Activated CD8-positive, alpha-beta memory T cell treated with anti-CD3 and anti-CD28 coated beads, Interleukin-2, amount 10 ng/mL, durations not matched to agents 7 days and 5 days (primary cell): ENCODE measurements at regions not wholly inside any gene's neighbourhood (a gene's known extent, or its start where the extent isn't known, plus 50 kb on each side); places are given as distances from the start of the nearest gene placed in this dataset.

Experiments used
- ATAC-seq: fragments of 150-1000 bp; cut with Tn5 transposase; one replicate; pipeline ENCODE4 v1.10.0; 2021; ENCODE audit warnings: moderate library complexity
- CTCF ChIA-PET: fragments of 350-600 bp; sonication (Branson Sonifier 250); formaldehyde crosslinking; loops from one replicate; lab custom pipeline; 2021; ENCODE audit warnings: antibody characterized with exemption; lab: Charles Lee
- DNase-seq: peaks from one replicate; pipeline ENCODE4 v3.0.0-alpha.2; 2020
- H3K27ac Mint-ChIP-seq: one replicate; pipeline ENCODE4 v1.8.0; 2021; ENCODE audit warnings: mild to moderate bottlenecking, mixed read lengths
- H3K27me3 Mint-ChIP-seq: one replicate; pipeline ENCODE4 v1.8.0; 2021; ENCODE audit warnings: mixed read lengths
- H3K36me3 Mint-ChIP-seq: one replicate; pipeline ENCODE4 v1.8.0; 2021; ENCODE audit warnings: mild to moderate bottlenecking, mixed read lengths
- H3K4me1 Mint-ChIP-seq: one replicate; pipeline ENCODE4 v1.8.0; 2021; ENCODE audit warnings: mixed read lengths
- H3K4me3 Mint-ChIP-seq: one replicate; pipeline ENCODE4 v1.8.0; 2021; ENCODE audit warnings: mild to moderate bottlenecking, moderate library complexity, mixed read lengths
- H3K9me3 Mint-ChIP-seq: one replicate; pipeline ENCODE4 v1.8.0; 2022; ENCODE audit warnings: low read depth, mixed read lengths

DNA sequence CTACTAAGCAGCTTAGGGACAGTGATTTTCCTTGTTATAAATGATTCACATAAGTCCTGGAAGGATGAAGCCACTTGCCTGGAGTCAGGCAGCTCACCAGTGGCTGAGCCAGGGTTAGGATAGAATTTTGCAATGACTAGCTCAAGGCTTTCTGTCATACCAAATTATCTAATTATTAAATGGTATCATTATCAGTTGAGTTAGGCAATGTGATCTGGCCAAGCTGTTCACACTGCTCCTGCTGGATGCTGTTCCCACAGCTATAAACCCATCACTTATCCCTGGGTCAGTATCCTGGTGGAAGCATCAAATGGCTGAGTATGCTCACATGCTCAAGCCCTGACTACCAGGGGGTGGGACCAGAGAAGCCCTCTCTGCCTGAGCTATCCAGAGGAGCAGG, 235.2 kb downstream of the MTX2 start:
- H3K4me1 Mint-ChIP-seq = peaks cover 20% of the 10 kb centered on the region
- no peaks in the 10 kb centered on the region for H3K36me3 Mint-ChIP-seq
- CTCF ChIA-PET = interaction anchor here (0.6 to 1.3 kb wide), 3 partner anchors 50 to 61 kb away, joined by 3 read pairs; no protein-coding TSS in a partner anchor
- peaks cover 42% of the 10 kb centered on the region for H3K27me3 Mint-ChIP-seq
- H3K9me3 Mint-ChIP-seq = no peaks in the 10 kb centered on the region
- no peak overlapping the region for H3K4me3 Mint-ChIP-seq
- DNase-seq = no peak
- H3K27ac Mint-ChIP-seq = no peak overlapping the region
- ATAC-seq = no peak

GRCh38 chr2:176507786-176508185, 238.5 kb downstream of the MTX2 start:
- Mint-ChIP-seq H3K4me1 (peaks cover 24% of the 10 kb centered on the region), H3K9me3 (no peaks in the 10 kb centered on the region), H3K4me3 (no peak overlapping the region), H3K27ac (no peak overlapping the region), H3K27me3 (peaks cover 24% of the 10 kb centered on the region), H3K36me3 (peaks cover 3% of the 10 kb centered on the region)
- CTCF ChIA-PET = no interaction called here
- ATAC-seq = no peak
- no peak for DNase-seq

GRCh38 chr2:176508374-176508773, 239.1 kb downstream of the MTX2 start:
- Mint-ChIP-seq H3K27me3 (peaks cover 21% of the 10 kb centered on the region), H3K4me3 (no peak overlapping the region), H3K36me3 (peaks cover 3% of the 10 kb centered on the region), H3K9me3 (no peaks in the 10 kb centered on the region), H3K4me1 (peaks cover 24% of the 10 kb centered on the region), H3K27ac (peak overlapping the region; percentile 45)
- ATAC-seq (peak; percentile 24), DNase-seq (no peak)
- CTCF ChIA-PET = no interaction called here

- Mint-ChIP-seq H3K27ac (peak overlapping the region; percentile 45), H3K9me3 (no peaks in the 10 kb centered on the region), H3K27me3 (peaks cover 17% of the 10 kb centered on the region), H3K4me1 (peaks cover 24% of the 10 kb centered on the region), H3K36me3 (peaks cover 3% of the 10 kb centered on the region), H3K4me3 (no peak overlapping the region)
- CTCF ChIA-PET = no interaction called here
- ATAC-seq = peak; percentile 82
- peak; percentile 59 for DNase-seq
These were observed 239.9 kb downstream of the MTX2 start for GRCh38 chr2:176508984-176509740.

DNA sequence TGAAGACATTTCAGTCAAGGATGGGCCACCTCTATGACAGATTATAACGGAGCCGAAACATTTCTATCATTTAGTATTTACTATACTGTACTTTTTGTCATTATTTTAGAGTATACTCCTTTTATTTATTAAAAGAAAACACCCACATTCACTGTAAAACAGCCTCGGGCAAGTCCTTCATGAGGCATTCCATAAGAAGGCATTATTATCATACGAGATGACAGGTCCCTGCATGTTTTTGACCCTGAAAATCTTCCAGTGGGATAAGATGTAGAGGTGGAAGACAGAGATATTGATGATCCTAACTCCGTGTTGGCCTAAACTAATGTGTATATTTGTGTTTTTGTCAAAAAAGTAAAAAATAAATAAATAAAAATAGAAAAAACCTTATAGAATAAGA, 245.0 kb downstream of the MTX2 start:
- ATAC-seq (no peak), DNase-seq (no peak)
- Mint-ChIP-seq H3K9me3 (no peaks in the 10 kb centered on the region), H3K27me3 (peaks cover 25% of the 10 kb centered on the region), H3K4me1 (peaks cover 19% of the 10 kb centered on the region), H3K4me3 (no peak overlapping the region), H3K36me3 (peaks cover 3% of the 10 kb centered on the region), H3K27ac (no peak overlapping the region)
- CTCF ChIA-PET = interaction anchor here (1.0 kb wide), 1 partner anchor 40 kb away, joined by 4 read pairs; no protein-coding TSS in a partner anchor

DNA sequence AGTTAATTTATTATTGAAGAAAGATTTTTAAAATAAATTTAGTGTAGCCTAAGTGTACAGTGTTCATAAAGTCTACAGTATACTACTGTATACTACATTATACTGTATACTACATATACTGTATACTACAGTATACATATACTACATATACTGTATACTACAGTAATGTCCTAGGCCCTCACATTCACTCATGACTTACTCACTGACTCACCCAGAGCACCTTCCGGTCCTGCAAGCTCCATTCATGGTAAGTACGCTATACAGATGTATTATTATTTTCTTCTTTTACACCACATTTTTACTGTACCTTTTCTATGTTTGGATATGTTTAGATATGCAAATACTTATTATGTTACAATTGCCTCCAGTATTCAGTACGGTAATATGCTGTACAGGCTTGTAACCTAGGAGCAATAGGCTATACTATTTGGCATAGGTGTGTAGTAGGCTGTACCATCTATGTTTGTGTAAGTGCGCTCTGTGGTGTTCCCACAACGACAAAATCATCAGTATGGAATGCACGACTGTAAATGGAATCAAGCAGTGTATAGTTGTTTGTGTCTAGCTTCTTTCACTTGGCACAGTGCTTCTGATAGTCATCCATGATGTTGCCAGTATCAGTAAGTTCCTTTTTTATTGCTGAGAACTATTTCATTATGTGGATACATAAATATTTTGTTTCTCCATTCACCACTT, 245.7 kb downstream of the MTX2 start:
- Mint-ChIP-seq H3K27ac (no peak overlapping the region), H3K36me3 (peaks cover 1% of the 10 kb centered on the region), H3K9me3 (no peaks in the 10 kb centered on the region), H3K4me1 (peaks cover 14% of the 10 kb centered on the region), H3K27me3 (peaks cover 22% of the 10 kb centered on the region), H3K4me3 (no peak overlapping the region)
- CTCF ChIA-PET = interaction anchor here (1.0 kb wide), 1 partner anchor 39 kb away, joined by 4 read pairs; no protein-coding TSS in a partner anchor
- DNase-seq (no peak), ATAC-seq (no peak)

GRCh38 chr2:176516051-176516602, 246.9 kb downstream of the MTX2 start:
- peaks cover 13% of the 10 kb centered on the region for H3K4me1 Mint-ChIP-seq
- DNase-seq = no peak
- H3K4me3 Mint-ChIP-seq = no peak overlapping the region
- no peaks in the 10 kb centered on the region for H3K36me3 Mint-ChIP-seq
- peaks cover 22% of the 10 kb centered on the region for H3K27me3 Mint-ChIP-seq
- H3K27ac Mint-ChIP-seq = no peak overlapping the region
- H3K9me3 Mint-ChIP-seq = no peaks in the 10 kb centered on the region
- ATAC-seq = no peak
- CTCF ChIA-PET = no interaction called here

DNA sequence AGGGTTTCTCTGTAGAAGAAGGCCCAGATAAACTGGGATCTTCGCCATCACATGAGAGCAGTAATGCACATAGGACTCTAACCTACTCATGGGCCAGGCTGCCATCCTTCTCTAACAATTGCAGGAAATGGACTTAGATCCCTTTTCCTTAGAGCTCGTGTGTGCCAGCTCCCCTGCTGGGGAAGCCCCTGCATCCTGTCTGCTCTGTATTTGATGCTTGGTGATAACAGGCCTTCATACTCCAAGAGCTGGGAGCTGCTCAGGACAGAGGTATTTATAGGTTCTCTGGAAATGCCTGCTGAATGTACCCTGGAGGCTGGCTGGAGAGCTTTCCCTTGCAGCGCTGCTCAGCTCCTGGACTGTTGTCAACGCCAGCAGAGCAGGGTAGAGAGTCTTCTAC, 249.6 kb downstream of the MTX2 start:
- no peak for DNase-seq
- Mint-ChIP-seq H3K4me3 (no peak overlapping the region), H3K27ac (no peak overlapping the region), H3K36me3 (no peaks in the 10 kb centered on the region), H3K27me3 (peaks cover 25% of the 10 kb centered on the region), H3K9me3 (no peaks in the 10 kb centered on the region), H3K4me1 (peaks cover 13% of the 10 kb centered on the region)
- CTCF ChIA-PET = interaction anchor here (0.8 kb wide), 1 partner anchor 64 kb away, joined by 3 read pairs; no protein-coding TSS in a partner anchor
- ATAC-seq = no peak

DNA sequence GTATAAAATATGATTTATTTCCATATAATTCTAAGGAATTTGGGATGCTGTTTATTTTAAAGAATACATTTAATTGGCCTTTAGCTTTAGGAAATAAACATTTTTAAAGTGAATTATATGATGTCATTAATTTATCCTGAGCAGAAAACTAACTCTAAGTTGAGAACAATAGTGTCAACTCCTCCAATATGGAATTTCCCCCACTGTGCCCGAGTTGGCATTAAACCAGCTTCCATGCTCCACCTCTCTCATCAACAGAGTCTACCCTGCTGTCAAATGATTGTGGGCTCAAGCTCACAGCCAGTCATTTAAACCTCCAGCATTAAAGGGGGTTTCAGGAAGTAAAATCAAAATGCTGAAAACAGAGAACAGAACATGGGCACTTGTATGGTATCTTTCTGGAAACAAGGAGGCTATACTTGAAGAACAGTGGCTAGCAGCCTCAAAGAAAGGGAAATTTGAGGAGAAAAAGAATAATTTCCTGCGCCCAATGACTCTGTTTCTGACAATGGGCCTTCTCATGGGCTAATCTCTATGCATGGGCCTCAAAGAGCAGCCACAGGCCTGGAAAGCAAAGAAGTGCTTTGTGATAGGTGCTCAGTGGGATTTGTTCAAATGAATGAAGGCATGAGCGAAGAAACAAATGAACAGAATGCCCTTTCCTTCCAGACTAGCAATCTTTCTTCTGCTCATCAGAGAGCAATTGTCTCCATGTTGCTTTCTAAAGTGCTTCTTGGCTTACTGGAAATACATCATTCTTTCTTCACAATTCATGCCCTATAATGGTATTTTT, 252.8 kb downstream of the MTX2 start:
- Mint-ChIP-seq H3K9me3 (no peaks in the 10 kb centered on the region), H3K27me3 (peaks cover 19% of the 10 kb centered on the region), H3K27ac (no peak overlapping the region), H3K4me1 (no peaks in the 10 kb centered on the region), H3K36me3 (no peaks in the 10 kb centered on the region), H3K4me3 (no peak overlapping the region)
- DNase-seq (no peak), ATAC-seq (no peak)
- CTCF ChIA-PET = interaction anchor here (0.6 kb wide), 1 partner anchor 116 kb away, joined by 4 read pairs; no protein-coding TSS in a partner anchor

DNA sequence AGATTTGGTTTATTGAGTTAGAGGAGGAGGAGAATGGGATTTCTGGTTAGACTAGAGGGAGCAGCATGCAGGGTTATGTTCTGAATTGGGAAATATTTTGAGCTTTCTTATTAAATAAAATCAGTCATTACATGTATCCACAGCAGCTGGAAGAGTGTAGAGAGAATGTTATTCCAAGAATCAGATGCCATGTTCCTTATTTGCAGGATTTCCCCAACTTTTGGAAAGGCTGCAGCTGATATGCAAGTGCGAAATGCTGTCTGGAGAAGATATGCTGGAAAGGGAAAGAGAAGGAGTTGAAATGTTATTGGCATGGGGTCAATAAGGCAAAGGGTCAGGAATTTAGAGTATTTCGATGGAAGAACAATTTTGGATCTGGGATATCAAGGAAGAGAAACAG, 255.8 kb downstream of the MTX2 start:
- no peaks in the 10 kb centered on the region for H3K36me3 Mint-ChIP-seq
- H3K4me1 Mint-ChIP-seq = no peaks in the 10 kb centered on the region
- ATAC-seq (no peak), DNase-seq (no peak)
- H3K9me3 Mint-ChIP-seq = no peaks in the 10 kb centered on the region
- no peak overlapping the region for H3K27ac Mint-ChIP-seq
- H3K27me3 Mint-ChIP-seq = peaks cover 39% of the 10 kb centered on the region
- no peak overlapping the region for H3K4me3 Mint-ChIP-seq
- CTCF ChIA-PET = interaction anchor here (1.2 kb wide), 1 partner anchor 29 kb away, joined by 5 read pairs; no protein-coding TSS in a partner anchor

- Mint-ChIP-seq H3K4me3 (no peak overlapping the region), H3K27me3 (peaks cover 43% of the 10 kb centered on the region), H3K9me3 (no peaks in the 10 kb centered on the region), H3K36me3 (no peaks in the 10 kb centered on the region), H3K27ac (no peak overlapping the region), H3K4me1 (no peaks in the 10 kb centered on the region)
- no peak for ATAC-seq
- CTCF ChIA-PET = interaction anchor here (1.4 kb wide), 1 partner anchor 400 kb away, joined by 3 read pairs; no protein-coding TSS in a partner anchor
- no peak for DNase-seq
These were observed 258.0 kb downstream of the MTX2 start for GRCh38 chr2:176526995-176527901.

DNA sequence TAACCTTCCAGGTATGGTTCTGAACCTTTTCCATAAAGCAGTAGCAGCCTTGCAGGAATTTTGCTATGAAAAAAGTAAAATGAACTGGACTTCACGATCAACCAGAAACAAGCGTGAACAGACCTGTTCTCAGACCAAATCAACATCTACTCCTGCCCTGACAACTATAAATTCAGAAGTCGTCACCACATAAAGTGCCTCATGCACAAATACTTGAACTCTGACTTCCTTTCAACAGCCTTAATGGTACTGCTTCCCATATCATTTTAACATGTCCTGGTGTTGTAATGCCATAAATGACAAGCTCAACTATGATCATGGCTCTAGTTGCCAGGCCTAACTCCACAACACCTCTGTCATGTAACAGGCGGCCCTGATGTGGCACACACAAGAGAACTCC, 262.4 kb downstream of the MTX2 start:
- no peak overlapping the region for H3K27ac Mint-ChIP-seq
- no peaks in the 10 kb centered on the region for H3K4me1 Mint-ChIP-seq
- CTCF ChIA-PET = no interaction called here
- DNase-seq (no peak), ATAC-seq (no peak)
- H3K36me3 Mint-ChIP-seq = no peaks in the 10 kb centered on the region
- no peaks in the 10 kb centered on the region for H3K9me3 Mint-ChIP-seq
- H3K27me3 Mint-ChIP-seq = peaks cover 46% of the 10 kb centered on the region
- H3K4me3 Mint-ChIP-seq = no peak overlapping the region
